ENCODE measurements at regions not wholly inside any gene's neighbourhood (a gene's known extent, or its start where the extent isn't known, plus 50 kb on each side); places are given as distances from the start of the nearest gene placed in this dataset.

DNA sequence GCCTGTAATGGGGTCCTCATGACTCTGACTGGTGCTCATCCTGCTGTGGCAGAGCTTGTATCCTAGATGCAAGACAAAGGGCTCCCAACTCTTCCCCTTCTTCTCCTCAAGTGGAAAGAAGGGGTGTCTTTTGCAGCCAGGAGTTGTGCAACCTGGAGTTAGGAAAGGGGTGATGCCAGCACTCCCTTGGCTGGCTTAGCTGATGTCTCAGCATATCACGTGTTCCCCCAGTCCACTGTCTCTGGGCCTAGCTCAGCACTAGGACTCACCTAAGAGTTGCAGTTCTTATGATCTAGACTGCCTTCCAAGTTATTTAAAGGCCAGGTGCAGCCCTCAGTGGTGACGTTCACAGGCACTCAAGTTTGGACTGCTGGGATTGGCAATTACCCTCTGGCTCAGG is 146.2 kb upstream of the GORAB start:
- intact Hi-C loops (cut with DNase I): no loop called here
- whole genome bisulfite sequencing, 3 donors: 84 to 97% (median 93%) methylated on average over 2 of the region's 2 CpGs
- no peak overlapping the region for H3K27ac ChIP-seq
- H3K4me3 ChIP-seq: no peak overlapping the region
- no peaks in the 10 kb centered on the region for H3K27me3 ChIP-seq
- no peaks in the 10 kb centered on the region for H3K36me3 ChIP-seq
- H3K4me1 ChIP-seq (ENCODE audit: insufficient read depth): no peaks in the 10 kb centered on the region
- H3K9me3 ChIP-seq: no peaks in the 10 kb centered on the region
- DNase-seq: no peak
- TF ChIP-seq, protein P1, sequence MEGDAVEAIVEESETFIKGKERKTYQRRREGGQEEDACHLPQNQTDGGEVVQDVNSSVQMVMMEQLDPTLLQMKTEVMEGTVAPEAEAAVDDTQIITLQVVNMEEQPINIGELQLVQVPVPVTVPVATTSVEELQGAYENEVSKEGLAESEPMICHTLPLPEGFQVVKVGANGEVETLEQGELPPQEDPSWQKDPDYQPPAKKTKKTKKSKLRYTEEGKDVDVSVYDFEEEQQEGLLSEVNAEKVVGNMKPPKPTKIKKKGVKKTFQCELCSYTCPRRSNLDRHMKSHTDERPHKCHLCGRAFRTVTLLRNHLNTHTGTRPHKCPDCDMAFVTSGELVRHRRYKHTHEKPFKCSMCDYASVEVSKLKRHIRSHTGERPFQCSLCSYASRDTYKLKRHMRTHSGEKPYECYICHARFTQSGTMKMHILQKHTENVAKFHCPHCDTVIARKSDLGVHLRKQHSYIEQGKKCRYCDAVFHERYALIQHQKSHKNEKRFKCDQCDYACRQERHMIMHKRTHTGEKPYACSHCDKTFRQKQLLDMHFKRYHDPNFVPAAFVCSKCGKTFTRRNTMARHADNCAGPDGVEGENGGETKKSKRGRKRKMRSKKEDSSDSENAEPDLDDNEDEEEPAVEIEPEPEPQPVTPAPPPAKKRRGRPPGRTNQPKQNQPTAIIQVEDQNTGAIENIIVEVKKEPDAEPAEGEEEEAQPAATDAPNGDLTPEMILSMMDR (IDR thresholded peaks at IDR 0.05): no peak
- TF ChIP-seq POLR2A (IDR thresholded peaks at IDR 0.05) (no peak), EP300 (IDR thresholded peaks at IDR 0.05) (no peak)

DNA sequence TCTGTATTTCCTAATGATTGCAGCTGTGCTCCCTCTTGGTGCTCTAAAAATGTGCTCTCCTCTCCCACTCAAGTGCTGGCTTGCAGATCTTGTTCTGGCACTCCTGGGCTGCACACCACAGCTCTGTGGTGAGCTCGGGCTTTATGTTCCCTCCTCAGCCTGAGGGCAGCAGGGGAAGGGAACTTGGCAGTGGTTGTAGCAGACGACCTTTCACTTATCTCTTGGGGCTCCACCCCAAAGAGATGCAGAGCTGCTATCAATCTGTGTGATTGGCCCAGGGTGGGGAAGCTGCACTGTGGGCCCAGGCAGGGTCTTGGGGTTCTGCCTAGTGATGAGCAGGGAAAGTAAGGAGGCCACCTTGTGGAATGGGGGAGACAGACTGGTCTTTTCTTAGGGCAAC is 143.5 kb upstream of the GORAB start:
- WGBS, 3 donors: 12 to 27% (median 19%) methylated on average over 2 of the region's 2 CpGs
- H3K4me1 ChIP-seq (ENCODE audit: insufficient read depth): no peaks in the 10 kb centered on the region
- no peaks in the 10 kb centered on the region for H3K27me3 ChIP-seq
- H3K4me3 ChIP-seq: no peak overlapping the region
- no peak for DNase-seq
- TF ChIP-seq, protein P1 (IDR thresholded peaks at IDR 0.05): no peak
- TF ChIP-seq EP300 (IDR thresholded peaks at IDR 0.05) (no peak), POLR2A (IDR thresholded peaks at IDR 0.05) (no peak)
- H3K27ac ChIP-seq: no peak overlapping the region
- H3K9me3 ChIP-seq: no peaks in the 10 kb centered on the region
- no peaks in the 10 kb centered on the region for H3K36me3 ChIP-seq
- intact Hi-C loops (cut with DNase I): no loop called here

DNA sequence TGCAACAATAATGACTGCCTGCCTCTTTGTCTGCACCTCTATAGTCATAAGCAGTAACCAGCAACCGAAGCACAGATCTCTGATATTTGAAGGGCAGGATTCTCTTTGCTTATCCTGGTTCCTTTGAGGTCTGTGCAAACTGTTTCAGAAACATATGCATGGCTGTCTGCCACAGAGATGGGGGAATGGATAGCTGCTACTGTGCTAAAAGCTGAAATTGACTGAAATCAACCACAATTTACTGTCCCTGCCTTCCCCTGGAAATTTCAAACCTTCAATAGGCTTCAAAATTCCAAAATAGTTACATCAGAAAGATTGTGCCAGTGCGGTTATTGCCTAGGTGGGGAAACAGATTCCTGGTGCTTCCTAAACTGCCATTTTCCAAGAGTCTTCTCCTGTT is 136.8 kb upstream of the GORAB start:
- TF ChIP-seq, protein P1 (IDR thresholded peaks at IDR 0.05): no peak
- no peak for TF ChIP-seq POLR2A (IDR thresholded peaks at IDR 0.05)
- TF ChIP-seq EP300 (IDR thresholded peaks at IDR 0.05): no peak
- intact Hi-C loops (cut with DNase I): no loop called here
- 89 to 99% (median 91%) methylated on average over 2 of the region's 2 CpGs for WGBS, 3 donors
- Histone ChIP-seq H3K27ac (no peak overlapping the region), H3K36me3 (no peaks in the 10 kb centered on the region), H3K27me3 (no peaks in the 10 kb centered on the region), H3K4me1 (ENCODE audit: insufficient read depth) (no peaks in the 10 kb centered on the region), H3K9me3 (no peaks in the 10 kb centered on the region), H3K4me3 (no peak overlapping the region)
- no peak for DNase-seq

DNA sequence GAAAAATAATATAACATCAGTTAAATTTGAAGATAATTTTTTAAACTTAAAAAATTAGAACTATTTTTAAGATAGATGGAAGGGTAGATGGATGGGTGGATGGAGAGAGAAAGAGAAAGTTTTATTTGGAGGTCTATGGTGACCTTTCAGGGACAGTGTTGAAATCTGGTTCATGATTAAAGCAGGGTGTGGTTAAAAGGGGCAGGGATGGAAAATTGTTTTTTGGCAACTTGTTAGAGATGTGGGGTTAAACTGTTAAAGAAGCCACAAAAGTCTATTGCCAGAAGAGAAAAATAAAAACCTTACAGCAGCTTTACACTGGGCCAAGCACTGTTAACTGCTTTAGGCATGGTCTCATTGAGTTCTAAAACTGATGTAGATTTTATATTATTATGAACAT is 134.9 kb upstream of the GORAB start:
- intact Hi-C loops (cut with DNase I): no loop called here
- no peak overlapping the region for H3K27ac ChIP-seq
- H3K4me3 ChIP-seq: no peak overlapping the region
- DNase-seq: no peak
- no peaks in the 10 kb centered on the region for H3K27me3 ChIP-seq
- no peaks in the 10 kb centered on the region for H3K4me1 ChIP-seq (ENCODE audit: insufficient read depth)
- no peaks in the 10 kb centered on the region for H3K36me3 ChIP-seq
- no peaks in the 10 kb centered on the region for H3K9me3 ChIP-seq
- TF ChIP-seq, protein P1 (IDR thresholded peaks at IDR 0.05): no peak
- no peak for TF ChIP-seq POLR2A (IDR thresholded peaks at IDR 0.05)
- no peak for TF ChIP-seq EP300 (IDR thresholded peaks at IDR 0.05)
